GM23338 (cell line): ENCODE measurements at regions not wholly inside any gene's neighbourhood (a gene's known extent, or its start where the extent isn't known, plus 50 kb on each side); places are given as distances from the start of the nearest gene placed in this dataset.

Experiments used
- ATAC-seq: fragments of 200-7000 bp; cut with Tn5 transposase; 3 replicates; pipeline ENCODE4 v1.9.1; 2020
- DNase-seq: peaks from one replicate; pipeline ENCODE4 v3.0.0-alpha.2; 2015; ENCODE audit warnings: low spot score
- H2AFZ ChIP-seq: fragments of 200-600 bp; sonication (generic); 2 replicates; pipeline ENCODE4 v1.8.0; 2016; ENCODE audit warnings: antibody characterized with exemption, mild to moderate bottlenecking, moderate library complexity
- H3F3A ChIP-seq: fragments of 200-600 bp; sonication (generic); replicated peaks from 2 replicates; pipeline ENCODE4 v1.8.0; 2017; ENCODE audit warnings: antibody characterized with exemption, mixed run types, low read depth
- H3K27ac ChIP-seq: fragments of 200-600 bp; sonication (generic); 2 replicates; pipeline ENCODE4 v1.6.1; 2016; ENCODE audit warnings: low read depth
- H3K27me3 ChIP-seq: fragments of 200-600 bp; sonication (generic); 2 replicates; pipeline ENCODE4 v1.8.0; 2016; ENCODE audit warnings: mild to moderate bottlenecking, mixed run types, moderate library complexity; ENCODE audit not compliant: insufficient read depth
- H3K36me3 ChIP-seq: fragments of 200-600 bp; sonication (generic); 2 replicates; pipeline ENCODE4 v1.8.0; 2016; ENCODE audit warnings: mild to moderate bottlenecking; ENCODE audit not compliant: insufficient read depth
- H3K4me1 ChIP-seq: fragments of 200-600 bp; sonication (generic); 2 replicates; pipeline ENCODE4 v1.8.0; 2016; ENCODE audit warnings: mild to moderate bottlenecking, moderate library complexity; ENCODE audit not compliant: insufficient read depth
- H3K4me2 ChIP-seq: fragments of 200-600 bp; sonication (generic); 2 replicates; pipeline ENCODE4 v1.7.1; 2017; ENCODE audit warnings: mixed run types
- H3K4me3 ChIP-seq: fragments of 200-600 bp; sonication (generic); 2 replicates; pipeline ENCODE4 v1.6.1; 2016; ENCODE audit warnings: mixed run types
- H3K79me2 ChIP-seq: fragments of 200-600 bp; sonication (generic); replicated peaks from 2 replicates; pipeline ENCODE4 v1.8.0; 2017; ENCODE audit warnings: mild to moderate bottlenecking; ENCODE audit not compliant: insufficient read depth
- H3K9me2 ChIP-seq: fragments of 200-600 bp; sonication (generic); 2 replicates; pipeline ENCODE4 v1.8.0; 2017; ENCODE audit not compliant: insufficient read depth
- H4K20me1 ChIP-seq: fragments of 200-600 bp; sonication (generic); replicated peaks from 2 replicates; pipeline ENCODE4 v1.8.0; 2017; ENCODE audit warnings: mild to moderate bottlenecking; ENCODE audit not compliant: insufficient read depth
- H3K27ac Mint-ChIP-seq: 2 replicates; pipeline ENCODE4 v1.8.0; 2020; ENCODE audit warnings: inconsistent platforms, mild to moderate bottlenecking, moderate library complexity, mixed read lengths
- H3K27me3 Mint-ChIP-seq: 3 replicates; pipeline ENCODE4 v1.8.0; 2022; ENCODE audit warnings: low read depth, mild to moderate bottlenecking, moderate library complexity, mixed read lengths, inconsistent platforms; ENCODE audit not compliant: insufficient read depth, poor library complexity
- H3K36me3 Mint-ChIP-seq: 3 replicates; pipeline ENCODE4 v1.8.0; 2021; ENCODE audit warnings: low read depth, mild to moderate bottlenecking, inconsistent platforms, moderate library complexity, mixed read lengths
- H3K4me1 Mint-ChIP-seq: 3 replicates; pipeline ENCODE4 v1.8.0; 2020; ENCODE audit warnings: mild to moderate bottlenecking, inconsistent platforms, mixed read lengths
- H3K4me3 Mint-ChIP-seq: 3 replicates; pipeline ENCODE4 v1.8.0; 2021; ENCODE audit warnings: moderate library complexity, mild to moderate bottlenecking, inconsistent platforms, mixed read lengths
- H3K9me3 Mint-ChIP-seq: 3 replicates; pipeline ENCODE4 v1.8.0; 2020; ENCODE audit warnings: moderate library complexity, mild to moderate bottlenecking, inconsistent platforms, mixed read lengths
- CTCF ChIP-seq, 2 experiments: fragments of 200-600 bp in 1 of 2; sonication (generic) in 1 of 2; conservative IDR thresholded peaks; 2 replicates each; pipeline versions ENCODE4 v1.5.1 to v1.6.1; 2016 to 2017; ENCODE audit warnings: antibody characterized with exemption in 2 of 2, low read depth in 2 of 2, mild to moderate bottlenecking in 2 of 2, moderate library complexity in 1 of 2
- ETS1 ChIP-seq: IDR thresholded peaks from 2 replicates; pipeline ENCODE4 v1.6.1; 2016; ENCODE audit warnings: antibody characterized with exemption
- EZH2 ChIP-seq: fragments of 200-600 bp; sonication (generic); IDR thresholded peaks from one replicate; pipeline ENCODE4 v1.8.0; 2017; ENCODE audit warnings: antibody characterized with exemption, mild to moderate bottlenecking, low read depth; ENCODE audit not compliant: unreplicated experiment
- NANOG ChIP-seq: IDR thresholded peaks from 2 replicates; pipeline ENCODE4 v1.6.1; 2016; ENCODE audit warnings: antibody characterized with exemption, borderline replicate concordance
- STAT1 ChIP-seq: IDR thresholded peaks from one replicate; pipeline ENCODE4 v1.6.1; 2016; ENCODE audit warnings: antibody characterized with exemption; ENCODE audit not compliant: unreplicated experiment
- ZNF114 ChIP-seq: fragments of 250-450 bp; sonication (Bioruptor Pico); IDR thresholded peaks from 2 replicates; pipeline ENCODE4 v1.5.0; 2020; ENCODE audit warnings: mild to moderate bottlenecking, moderate library complexity
- ZNF331 ChIP-seq: fragments of 250-450 bp; sonication (Bioruptor Pico); IDR thresholded peaks from 2 replicates; pipeline ENCODE4 v1.5.0; 2020; ENCODE audit warnings: low read depth, mild to moderate bottlenecking, moderate library complexity
- ZNF462 ChIP-seq: fragments of 250-450 bp; sonication (Bioruptor Pico); IDR thresholded peaks from 2 replicates; pipeline ENCODE4 v1.5.0; 2020; ENCODE audit warnings: mild to moderate bottlenecking, moderate library complexity

GRCh38 chr4:130356873-130357272 lies 1260.9 kb downstream of the C4orf33 start:
- Histone ChIP-seq H3K4me1 (no peaks in the 10 kb centered on the region), H4K20me1 (no peaks in the 10 kb centered on the region), H3K27ac (no peak overlapping the region), H3K4me3 (no peak overlapping the region), H3K27me3 (no peaks in the 10 kb centered on the region), H2AFZ (no peak overlapping the region), H3K9me2 (no peaks in the 10 kb centered on the region), H3K36me3 (no peaks in the 10 kb centered on the region), H3K4me2 (no peak overlapping the region), H3F3A (no peaks in the 10 kb centered on the region), H3K79me2 (no peaks in the 10 kb centered on the region)
- peaks cover 8% of the 10 kb centered on the region; the same call in 2 of the 3 replicates for H3K36me3 Mint-ChIP-seq
- H3K9me3 Mint-ChIP-seq: peaks cover 2% of the 10 kb centered on the region; the same call in 1 of the 3 replicates
- ATAC-seq (no peak), DNase-seq (no peak)
- no peak for TF ChIP-seq STAT1
- TF ChIP-seq NANOG: no peak
- TF ChIP-seq ETS1: no peak
- no peak for TF ChIP-seq ZNF114 (CRISPR knock-in tag)
- H3K27me3 Mint-ChIP-seq: no peaks in the 10 kb centered on the region
- H3K27ac Mint-ChIP-seq: no peak overlapping the region
- no peak overlapping the region for H3K4me3 Mint-ChIP-seq
- peaks cover 6% of the 10 kb centered on the region; the same call in 2 of the 3 replicates for H3K4me1 Mint-ChIP-seq

- H3K4me1 ChIP-seq: no peaks in the 10 kb centered on the region
- Mint-ChIP-seq H3K9me3 (no peaks in the 10 kb centered on the region), H3K4me1 (peaks cover 6% of the 10 kb centered on the region; the same call in 2 of the 3 replicates), H3K27me3 (no peaks in the 10 kb centered on the region), H3K4me3 (no peak overlapping the region), H3K36me3 (no peaks in the 10 kb centered on the region), H3K27ac (peak overlapping the region; percentile 61; the same call in 1 of the 2 replicates)
- H2AFZ ChIP-seq: no peak overlapping the region
- H3K27ac ChIP-seq: no peak overlapping the region
- H3K36me3 ChIP-seq: no peaks in the 10 kb centered on the region
- no peaks in the 10 kb centered on the region for H3K27me3 ChIP-seq
- H4K20me1 ChIP-seq: no peaks in the 10 kb centered on the region
- H3F3A ChIP-seq: no peaks in the 10 kb centered on the region
- no peaks in the 10 kb centered on the region for H3K9me2 ChIP-seq
- H3K4me3 ChIP-seq: no peak overlapping the region
- no peak overlapping the region for H3K4me2 ChIP-seq
- TF ChIP-seq ZNF331 (CRISPR knock-in tag) (no peak), ZNF462 (no peak), CTCF (conservative IDR thresholded peaks at IDR 0.05; ENCODE audit: low read depth in 2 of 2) (peak; percentile 61 to 71), EZH2 (no peak)
- DNase-seq (peak; percentile 53), ATAC-seq (no peak)
- H3K79me2 ChIP-seq: no peaks in the 10 kb centered on the region
Measured at GRCh38 chr4:130359542-130359941, 1263.6 kb downstream of the C4orf33 start.
